Mononuclear cell (primary cell): ENCODE measurements at regions not wholly inside any gene's neighbourhood (a gene's known extent, or its start where the extent isn't known, plus 50 kb on each side); places are given as distances from the start of the nearest gene placed in this dataset.

Experiments used
- H3K27me3 ChIP-seq: 2 replicates; pipeline ENCODE4 v1.6.0; 2011; ENCODE audit warnings: low read length, control low read depth; ENCODE audit not compliant: insufficient read depth
- H3K4me1 ChIP-seq: 2 replicates; pipeline ENCODE4 v1.5.1; 2011; ENCODE audit warnings: mild to moderate bottlenecking, low read length, control low read depth; ENCODE audit not compliant: insufficient read depth
- H3K4me3 ChIP-seq: 2 replicates; pipeline ENCODE4 v1.5.1; 2011; ENCODE audit warnings: mild to moderate bottlenecking, low read length, moderate library complexity
- H3K9me3 ChIP-seq: 2 replicates; pipeline ENCODE4 v1.5.1; 2011; ENCODE audit warnings: low read depth, mild to moderate bottlenecking, control low read depth, low read length

GRCh38 chr20:60599381-60599780 lies 641.2 kb downstream of the CDH26 start:
- H3K27me3 ChIP-seq, result no peaks in the 10 kb centered on the region
- no peaks in the 10 kb centered on the region for H3K4me1 ChIP-seq
- no peaks in the 10 kb centered on the region for H3K9me3 ChIP-seq
- H3K4me3 ChIP-seq, result no peak overlapping the region

GRCh38 chr20:60600036-60600435 lies 641.8 kb downstream of the CDH26 start:
- no peaks in the 10 kb centered on the region for H3K4me1 ChIP-seq
- H3K4me3 ChIP-seq, result no peak overlapping the region
- no peaks in the 10 kb centered on the region for H3K9me3 ChIP-seq
- no peaks in the 10 kb centered on the region for H3K27me3 ChIP-seq

- Histone ChIP-seq H3K9me3 (no peaks in the 10 kb centered on the region), H3K27me3 (no peaks in the 10 kb centered on the region), H3K4me1 (no peaks in the 10 kb centered on the region), H3K4me3 (no peak overlapping the region)
Observed at GRCh38 chr20:60624066-60624465, 628.0 kb upstream of the CDH4 start.

- Histone ChIP-seq H3K27me3 (no peaks in the 10 kb centered on the region), H3K4me1 (no peaks in the 10 kb centered on the region), H3K9me3 (no peaks in the 10 kb centered on the region), H3K4me3 (no peak overlapping the region)
Observed at GRCh38 chr20:60627751-60628565, 624.1 kb upstream of the CDH4 start.

GRCh38 chr20:60628749-60629148 lies 623.3 kb upstream of the CDH4 start:
- H3K4me3 ChIP-seq, result no peak overlapping the region
- H3K9me3 ChIP-seq, result no peaks in the 10 kb centered on the region
- H3K27me3 ChIP-seq, result no peaks in the 10 kb centered on the region
- no peaks in the 10 kb centered on the region for H3K4me1 ChIP-seq

GRCh38 chr20:60629206-60629605 lies 622.9 kb upstream of the CDH4 start:
- Histone ChIP-seq H3K27me3 (no peaks in the 10 kb centered on the region), H3K4me1 (no peaks in the 10 kb centered on the region), H3K4me3 (no peak overlapping the region), H3K9me3 (no peaks in the 10 kb centered on the region)

GRCh38 chr20:60630609-60631008 lies 621.5 kb upstream of the CDH4 start:
- no peak overlapping the region for H3K4me3 ChIP-seq
- no peaks in the 10 kb centered on the region for H3K9me3 ChIP-seq
- no peaks in the 10 kb centered on the region for H3K27me3 ChIP-seq
- H3K4me1 ChIP-seq, result no peaks in the 10 kb centered on the region

- no peaks in the 10 kb centered on the region for H3K9me3 ChIP-seq
- no peaks in the 10 kb centered on the region for H3K4me1 ChIP-seq
- no peak overlapping the region for H3K4me3 ChIP-seq
- no peaks in the 10 kb centered on the region for H3K27me3 ChIP-seq
Observed at GRCh38 chr20:60631585-60632287, 620.3 kb upstream of the CDH4 start.

GRCh38 chr20:60632391-60633262 lies 619.4 kb upstream of the CDH4 start:
- Histone ChIP-seq H3K9me3 (no peaks in the 10 kb centered on the region), H3K4me1 (no peaks in the 10 kb centered on the region), H3K4me3 (no peak overlapping the region), H3K27me3 (no peaks in the 10 kb centered on the region)

GRCh38 chr20:60634491-60635172 lies 617.4 kb upstream of the CDH4 start:
- Histone ChIP-seq H3K27me3 (no peaks in the 10 kb centered on the region), H3K9me3 (no peaks in the 10 kb centered on the region), H3K4me3 (no peak overlapping the region), H3K4me1 (no peaks in the 10 kb centered on the region)

GRCh38 chr20:60636417-60636816 lies 615.6 kb upstream of the CDH4 start:
- Histone ChIP-seq H3K4me1 (no peaks in the 10 kb centered on the region), H3K9me3 (no peaks in the 10 kb centered on the region), H3K27me3 (no peaks in the 10 kb centered on the region), H3K4me3 (no peak overlapping the region)

- H3K27me3 ChIP-seq, result no peaks in the 10 kb centered on the region
- H3K4me3 ChIP-seq, result no peak overlapping the region
- no peaks in the 10 kb centered on the region for H3K9me3 ChIP-seq
- no peaks in the 10 kb centered on the region for H3K4me1 ChIP-seq
Observed at GRCh38 chr20:60637801-60638200, 614.3 kb upstream of the CDH4 start.

- H3K27me3 ChIP-seq, result no peaks in the 10 kb centered on the region
- no peak overlapping the region for H3K4me3 ChIP-seq
- no peaks in the 10 kb centered on the region for H3K4me1 ChIP-seq
- H3K9me3 ChIP-seq, result no peaks in the 10 kb centered on the region
Observed at GRCh38 chr20:60638430-60639098, 613.5 kb upstream of the CDH4 start.

- Histone ChIP-seq H3K27me3 (no peaks in the 10 kb centered on the region), H3K4me3 (no peak overlapping the region), H3K9me3 (no peaks in the 10 kb centered on the region), H3K4me1 (no peaks in the 10 kb centered on the region)
Observed at GRCh38 chr20:60641879-60642447, 610.1 kb upstream of the CDH4 start.
